ENCODE measurements at regions not wholly inside any gene's neighbourhood (a gene's known extent, or its start where the extent isn't known, plus 50 kb on each side); places are given as distances from the start of the nearest gene placed in this dataset.

- Mint-ChIP-seq H3K4me1 (ENCODE audit: low read depth) (peaks cover 2% of the 10 kb centered on the region), H3K27ac (no peak overlapping the region)
Measured at GRCh38 chr20:52724541-52724940, 247.6 kb upstream of the TSHZ2 start.

GRCh38 chr20:52722926-52723688 is 249.1 kb upstream of the TSHZ2 start:
- H3K4me3 Mint-ChIP-seq (ENCODE audit: low read depth), result no peak overlapping the region
- H3K9me3 Mint-ChIP-seq (ENCODE audit: low read depth), result no peaks in the 10 kb centered on the region

More at GRCh38 chr20:52724541-52724940, 247.6 kb upstream of the TSHZ2 start:
- DNase-seq (ENCODE audit: low spot score, unreplicated experiment), result no peak
- peaks cover 4% of the 10 kb centered on the region for H3K9me3 Mint-ChIP-seq (ENCODE audit: low read depth)
- no peaks in the 10 kb centered on the region for H3K36me3 Mint-ChIP-seq (ENCODE audit: insufficient read depth)
- no peak overlapping the region for H3K4me3 Mint-ChIP-seq (ENCODE audit: low read depth)
- H3K27me3 Mint-ChIP-seq, result no peaks in the 10 kb centered on the region
- TF ChIP-seq CTCF (IDR thresholded peaks at IDR 0.05; ENCODE audit: unreplicated experiment), result no peak

GRCh38 chr20:52708137-52708536 is 264.0 kb upstream of the TSHZ2 start:
- H3K27ac Mint-ChIP-seq, result no peak overlapping the region
- no peak for TF ChIP-seq CTCF (IDR thresholded peaks at IDR 0.05; ENCODE audit: unreplicated experiment)
- H3K9me3 Mint-ChIP-seq (ENCODE audit: low read depth), result no peaks in the 10 kb centered on the region
- no peaks in the 10 kb centered on the region for H3K36me3 Mint-ChIP-seq (ENCODE audit: insufficient read depth)
- no peak overlapping the region for H3K4me3 Mint-ChIP-seq (ENCODE audit: low read depth)
- H3K27me3 Mint-ChIP-seq, result no peaks in the 10 kb centered on the region
- no peaks in the 10 kb centered on the region for H3K4me1 Mint-ChIP-seq (ENCODE audit: low read depth)
- DNase-seq (ENCODE audit: low spot score, unreplicated experiment), result no peak

More at GRCh38 chr20:52722926-52723688, 249.1 kb upstream of the TSHZ2 start:
- no peak for DNase-seq (ENCODE audit: low spot score, unreplicated experiment)
- H3K36me3 Mint-ChIP-seq (ENCODE audit: insufficient read depth), result no peaks in the 10 kb centered on the region
- H3K27me3 Mint-ChIP-seq, result no peaks in the 10 kb centered on the region
- no peak overlapping the region for H3K27ac Mint-ChIP-seq
- peaks cover 2% of the 10 kb centered on the region for H3K4me1 Mint-ChIP-seq (ENCODE audit: low read depth)
- TF ChIP-seq CTCF (IDR thresholded peaks at IDR 0.05; ENCODE audit: unreplicated experiment), result no peak

GRCh38 chr20:52704553-52704952 is 267.6 kb upstream of the TSHZ2 start:
- no peak for TF ChIP-seq CTCF (IDR thresholded peaks at IDR 0.05; ENCODE audit: unreplicated experiment)
- no peak overlapping the region for H3K4me3 Mint-ChIP-seq (ENCODE audit: low read depth)
- no peak overlapping the region for H3K27ac Mint-ChIP-seq
- H3K9me3 Mint-ChIP-seq (ENCODE audit: low read depth), result no peaks in the 10 kb centered on the region
- no peaks in the 10 kb centered on the region for H3K36me3 Mint-ChIP-seq (ENCODE audit: insufficient read depth)
- no peak for DNase-seq (ENCODE audit: low spot score, unreplicated experiment)
- peaks cover 2% of the 10 kb centered on the region for H3K27me3 Mint-ChIP-seq
- H3K4me1 Mint-ChIP-seq (ENCODE audit: low read depth), result no peaks in the 10 kb centered on the region

- no peak for TF ChIP-seq CTCF (IDR thresholded peaks at IDR 0.05; ENCODE audit: unreplicated experiment)
- H3K4me3 Mint-ChIP-seq (ENCODE audit: low read depth), result no peak overlapping the region
- no peak for DNase-seq (ENCODE audit: low spot score, unreplicated experiment)
- no peaks in the 10 kb centered on the region for H3K9me3 Mint-ChIP-seq (ENCODE audit: low read depth)
- peaks cover 24% of the 10 kb centered on the region for H3K27me3 Mint-ChIP-seq
- H3K4me1 Mint-ChIP-seq (ENCODE audit: low read depth), result no peaks in the 10 kb centered on the region
- no peak overlapping the region for H3K27ac Mint-ChIP-seq
- no peaks in the 10 kb centered on the region for H3K36me3 Mint-ChIP-seq (ENCODE audit: insufficient read depth)
Measured at GRCh38 chr20:52688345-52688744, 283.8 kb upstream of the TSHZ2 start.
